OCI-LY7 (cell line): ENCODE measurements at regions not wholly inside any gene's neighbourhood (a gene's known extent, or its start where the extent isn't known, plus 50 kb on each side); places are given as distances from the start of the nearest gene placed in this dataset.

Source experiments
- EZH2phosphoT487 ChIP-seq: fragments of 200-600 bp; sonication (generic); IDR thresholded peaks from 2 replicates; pipeline ENCODE4 v1.6.1; 2018; ENCODE audit warnings: low read depth, borderline replicate concordance, mild to moderate bottlenecking, mixed run types, antibody characterized with exemption, low read length, moderate library complexity, mixed read lengths
- TF ChIP-seq, protein P1 (sequence below): fragments of 200-600 bp; sonication (generic); conservative IDR thresholded peaks from 2 replicates; pipeline ENCODE4 v1.5.1; 2014; ENCODE audit warnings: mild to moderate bottlenecking, antibody characterized with exemption, low read length, moderate library complexity, mixed read lengths

DNA sequence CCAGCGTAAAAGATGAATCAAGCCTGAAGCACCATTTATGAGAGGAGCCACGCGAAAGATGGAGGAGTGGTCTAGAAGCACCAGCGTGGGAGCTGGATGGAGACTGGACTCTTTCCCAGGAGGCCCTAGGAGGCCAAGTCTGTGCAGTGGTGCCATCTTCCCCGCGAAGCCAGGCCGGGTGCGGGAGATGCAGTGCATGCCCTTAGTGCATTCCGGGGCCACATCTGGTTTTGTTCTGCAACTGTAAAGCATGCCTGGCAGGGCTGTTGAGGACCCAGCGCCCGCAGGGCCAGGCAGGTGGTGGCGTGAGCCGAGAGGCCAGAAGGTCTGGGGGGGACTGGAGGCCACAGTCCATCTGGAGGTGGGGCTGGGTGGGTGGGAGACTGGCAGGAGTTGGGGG, 78.6 kb upstream of the ADRA2C start:
- TF ChIP-seq, protein P1, sequence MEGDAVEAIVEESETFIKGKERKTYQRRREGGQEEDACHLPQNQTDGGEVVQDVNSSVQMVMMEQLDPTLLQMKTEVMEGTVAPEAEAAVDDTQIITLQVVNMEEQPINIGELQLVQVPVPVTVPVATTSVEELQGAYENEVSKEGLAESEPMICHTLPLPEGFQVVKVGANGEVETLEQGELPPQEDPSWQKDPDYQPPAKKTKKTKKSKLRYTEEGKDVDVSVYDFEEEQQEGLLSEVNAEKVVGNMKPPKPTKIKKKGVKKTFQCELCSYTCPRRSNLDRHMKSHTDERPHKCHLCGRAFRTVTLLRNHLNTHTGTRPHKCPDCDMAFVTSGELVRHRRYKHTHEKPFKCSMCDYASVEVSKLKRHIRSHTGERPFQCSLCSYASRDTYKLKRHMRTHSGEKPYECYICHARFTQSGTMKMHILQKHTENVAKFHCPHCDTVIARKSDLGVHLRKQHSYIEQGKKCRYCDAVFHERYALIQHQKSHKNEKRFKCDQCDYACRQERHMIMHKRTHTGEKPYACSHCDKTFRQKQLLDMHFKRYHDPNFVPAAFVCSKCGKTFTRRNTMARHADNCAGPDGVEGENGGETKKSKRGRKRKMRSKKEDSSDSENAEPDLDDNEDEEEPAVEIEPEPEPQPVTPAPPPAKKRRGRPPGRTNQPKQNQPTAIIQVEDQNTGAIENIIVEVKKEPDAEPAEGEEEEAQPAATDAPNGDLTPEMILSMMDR = no peak
- TF ChIP-seq EZH2phosphoT487 = no peak
